Mammary epithelial cell (primary cell): ENCODE measurements at regions not wholly inside any gene's neighbourhood (a gene's known extent, or its start where the extent isn't known, plus 50 kb on each side); places are given as distances from the start of the nearest gene placed in this dataset.
"Not testable (repeated sequence)": the region's sequence is repeated elsewhere in the genome, so short reads cannot be mapped to it uniquely, and the experiment has no call there.

Experiments
- CTCF ChIP-seq, 2 donors: IDR thresholded peaks in 1 of 2; conservative IDR thresholded peaks in 1 of 2; 2 replicates each; pipeline ENCODE4 v1.5.1; 2011 to 2012; ENCODE audit warnings: inconsistent platforms in 2 of 2, low read length in 2 of 2, mild to moderate bottlenecking in 2 of 2, control low read depth in 1 of 2, low read depth in 1 of 2; ENCODE audit not compliant: insufficient read depth in 1 of 2; ENCODE audit errors: extremely low read depth in 1 of 2
- EZH2 ChIP-seq: IDR thresholded peaks from 2 replicates; pipeline ENCODE4 v1.6.1; 2012; ENCODE audit warnings: low read length, inconsistent platforms, borderline replicate concordance

GRCh38 chr10:22129612-22130011 lies 88.2 kb downstream of the EBLN1 start:
- not testable (repeated sequence) for TF ChIP-seq CTCF (conservative IDR thresholded peaks at IDR 0.05 in 1 of 2, IDR thresholded peaks at IDR 0.05 in 1 of 2; ENCODE audit: extremely low read depth in 1 of 2, insufficient read depth in 1 of 2, low read depth in 1 of 2, low read length in 2 of 2); EZH2
